ENCODE measurements at regions not wholly inside any gene's neighbourhood (a gene's known extent, or its start where the extent isn't known, plus 50 kb on each side); places are given as distances from the start of the nearest gene placed in this dataset.

GRCh38 chr14:84555493-84555892 is 974.5 kb upstream of the FLRT2 start:
- intact Hi-C loops (cut with micrococcal nuclease) = no loop called here
- Mint-ChIP-seq H3K4me1 (no peaks in the 10 kb centered on the region), H3K36me3 (peaks cover 8% of the 10 kb centered on the region), H3K4me3 (no peak overlapping the region), H3K27ac (no peak overlapping the region), H3K27me3 (ENCODE audit: low read depth in 2 of 2) (no peaks in the 10 kb centered on the region), H3K9me3 (peaks cover 12 to 15% of the 10 kb centered on the region in 2 donors)
- DNase-seq = no peak
- 66% methylated on average over 2 of the region's 2 CpGs for WGBS (ENCODE audit: insufficient coverage)
- Histone ChIP-seq H3K4me1 (ENCODE audit: control insufficient read depth, insufficient read depth, low read length) (no peaks in the 10 kb centered on the region), H3K36me3 (ENCODE audit: control insufficient read depth, insufficient read depth, low read length) (no peaks in the 10 kb centered on the region), H3K27ac (ENCODE audit: low read length) (no peak overlapping the region), H3K27me3 (ENCODE audit: control insufficient read depth, insufficient read depth, low read length) (no peaks in the 10 kb centered on the region), H3K4me3 (ENCODE audit: low read length) (no peak overlapping the region), H3K9me3 (ENCODE audit: control insufficient read depth, insufficient read depth, low read length) (peaks cover 14% of the 10 kb centered on the region)
- no peak for ATAC-seq
- TF ChIP-seq CTCF (IDR thresholded peaks at IDR 0.05) = no peak

GRCh38 chr14:84566109-84566508 is 963.8 kb upstream of the FLRT2 start:
- H3K36me3 ChIP-seq (ENCODE audit: control insufficient read depth, insufficient read depth, low read length) = no peaks in the 10 kb centered on the region
- DNase-seq (no peak), ATAC-seq (no peak)
- H3K36me3 Mint-ChIP-seq = no peaks in the 10 kb centered on the region
- H3K27me3 ChIP-seq (ENCODE audit: control insufficient read depth, insufficient read depth, low read length) = no peaks in the 10 kb centered on the region
- no peak overlapping the region for H3K4me3 ChIP-seq (ENCODE audit: low read length)
- H3K9me3 ChIP-seq (ENCODE audit: control insufficient read depth, insufficient read depth, low read length) = peaks cover 9% of the 10 kb centered on the region
- no peak overlapping the region for H3K4me3 Mint-ChIP-seq
- no peak for TF ChIP-seq CTCF (IDR thresholded peaks at IDR 0.05)
- peaks cover 9 to 11% of the 10 kb centered on the region in 2 donors for H3K9me3 Mint-ChIP-seq
- intact Hi-C loops (cut with micrococcal nuclease) = no loop called here
- H3K27ac ChIP-seq (ENCODE audit: low read length) = no peak overlapping the region
- WGBS (ENCODE audit: insufficient coverage) = 75% methylated on average over 6 of the region's 6 CpGs
- H3K4me1 Mint-ChIP-seq = no peaks in the 10 kb centered on the region
- H3K27ac Mint-ChIP-seq = no peak overlapping the region
- H3K4me1 ChIP-seq (ENCODE audit: control insufficient read depth, insufficient read depth, low read length) = no peaks in the 10 kb centered on the region
- no peaks in the 10 kb centered on the region for H3K27me3 Mint-ChIP-seq (ENCODE audit: low read depth in 2 of 2)

- no peaks in the 10 kb centered on the region for H3K27me3 ChIP-seq (ENCODE audit: control insufficient read depth, insufficient read depth, low read length)
- DNase-seq = no peak
- Mint-ChIP-seq H3K4me3 (no peak overlapping the region), H3K27me3 (ENCODE audit: low read depth in 2 of 2) (no peaks in the 10 kb centered on the region), H3K9me3 (peaks cover 4 to 12% of the 10 kb centered on the region in 2 donors), H3K36me3 (no peaks in the 10 kb centered on the region), H3K4me1 (no peaks in the 10 kb centered on the region), H3K27ac (no peak overlapping the region)
- no peak for TF ChIP-seq CTCF (IDR thresholded peaks at IDR 0.05)
- no peak for ATAC-seq
- H3K27ac ChIP-seq (ENCODE audit: low read length) = no peak overlapping the region
- H3K36me3 ChIP-seq (ENCODE audit: control insufficient read depth, insufficient read depth, low read length) = no peaks in the 10 kb centered on the region
- H3K4me1 ChIP-seq (ENCODE audit: control insufficient read depth, insufficient read depth, low read length) = no peaks in the 10 kb centered on the region
- no peak overlapping the region for H3K4me3 ChIP-seq (ENCODE audit: low read length)
- H3K9me3 ChIP-seq (ENCODE audit: control insufficient read depth, insufficient read depth, low read length) = no peaks in the 10 kb centered on the region
- intact Hi-C loops (cut with micrococcal nuclease) = no loop called here
Observed at GRCh38 chr14:84575681-84576080, 954.3 kb upstream of the FLRT2 start.

- no peak overlapping the region for H3K4me3 ChIP-seq (ENCODE audit: low read length)
- no peaks in the 10 kb centered on the region for H3K9me3 ChIP-seq (ENCODE audit: control insufficient read depth, insufficient read depth, low read length)
- no peak for TF ChIP-seq CTCF (IDR thresholded peaks at IDR 0.05)
- Mint-ChIP-seq H3K27ac (no peak overlapping the region), H3K36me3 (no peaks in the 10 kb centered on the region), H3K27me3 (ENCODE audit: low read depth in 2 of 2) (no peaks in the 10 kb centered on the region), H3K4me3 (no peak overlapping the region), H3K4me1 (no peaks in the 10 kb centered on the region), H3K9me3 (peaks cover 4 to 9% of the 10 kb centered on the region in 2 donors)
- 97% methylated on average over 3 of the region's 3 CpGs for WGBS (ENCODE audit: insufficient coverage)
- no peaks in the 10 kb centered on the region for H3K4me1 ChIP-seq (ENCODE audit: control insufficient read depth, insufficient read depth, low read length)
- ATAC-seq (no peak), DNase-seq (no peak)
- intact Hi-C loops (cut with micrococcal nuclease) = no loop called here
- H3K27ac ChIP-seq (ENCODE audit: low read length) = no peak overlapping the region
- no peaks in the 10 kb centered on the region for H3K27me3 ChIP-seq (ENCODE audit: control insufficient read depth, insufficient read depth, low read length)
- no peaks in the 10 kb centered on the region for H3K36me3 ChIP-seq (ENCODE audit: control insufficient read depth, insufficient read depth, low read length)
Observed at GRCh38 chr14:84579292-84579691, 950.7 kb upstream of the FLRT2 start.

All from natural killer cell (primary cell).